GM18870 (cell line): ENCODE measurements at regions not wholly inside any gene's neighbourhood (a gene's known extent, or its start where the extent isn't known, plus 50 kb on each side); places are given as distances from the start of the nearest gene placed in this dataset.

Source experiments
- ATAC-seq: cut with Tn5 transposase; IDR thresholded peaks from one replicate; pipeline ENCODE4 v1.9.1; 2021; ENCODE audit warnings: moderate library complexity; ENCODE audit not compliant: unreplicated experiment

- ATAC-seq, result no peak
Measured at GRCh38 chr5:88964831-88965230, 81.8 kb upstream of the MEF2C start.

GRCh38 chr5:88957013-88957412 is 74.0 kb upstream of the MEF2C start:
- no peak for ATAC-seq

GRCh38 chr5:88956416-88956815 is 73.4 kb upstream of the MEF2C start:
- ATAC-seq, result no peak

GRCh38 chr5:88955403-88955802 is 72.4 kb upstream of the MEF2C start:
- ATAC-seq, result no peak

- ATAC-seq, result no peak
Measured at GRCh38 chr5:88954511-88954910, 71.5 kb upstream of the MEF2C start.

GRCh38 chr5:88952996-88953643 is 70.1 kb upstream of the MEF2C start:
- ATAC-seq, result peak; percentile 58

- ATAC-seq, result no peak
Measured at GRCh38 chr5:88952344-88952743, 69.4 kb upstream of the MEF2C start.

GRCh38 chr5:88951457-88951856 is 68.5 kb upstream of the MEF2C start:
- ATAC-seq, result no peak

- no peak for ATAC-seq
Measured at GRCh38 chr5:88948746-88949600, 66.0 kb upstream of the MEF2C start.

GRCh38 chr5:88944751-88945531 is 62.0 kb upstream of the MEF2C start:
- ATAC-seq, result no peak

- no peak for ATAC-seq
Measured at GRCh38 chr5:88941581-88941980, 58.6 kb upstream of the MEF2C start.

- ATAC-seq, result peak; percentile 96
Measured at GRCh38 chr5:88940713-88941112, 57.7 kb upstream of the MEF2C start.

GRCh38 chr5:88939300-88939699 is 56.3 kb upstream of the MEF2C start:
- ATAC-seq, result no peak

GRCh38 chr5:88938488-88938887 is 55.5 kb upstream of the MEF2C start:
- no peak for ATAC-seq

GRCh38 chr5:88937406-88937805 is 54.4 kb upstream of the MEF2C start:
- no peak for ATAC-seq

GRCh38 chr5:88934439-88934838 is 51.5 kb upstream of the MEF2C start:
- ATAC-seq, result no peak
